ENCODE measurements at regions not wholly inside any gene's neighbourhood (a gene's known extent, or its start where the extent isn't known, plus 50 kb on each side); places are given as distances from the start of the nearest gene placed in this dataset.

DNA sequence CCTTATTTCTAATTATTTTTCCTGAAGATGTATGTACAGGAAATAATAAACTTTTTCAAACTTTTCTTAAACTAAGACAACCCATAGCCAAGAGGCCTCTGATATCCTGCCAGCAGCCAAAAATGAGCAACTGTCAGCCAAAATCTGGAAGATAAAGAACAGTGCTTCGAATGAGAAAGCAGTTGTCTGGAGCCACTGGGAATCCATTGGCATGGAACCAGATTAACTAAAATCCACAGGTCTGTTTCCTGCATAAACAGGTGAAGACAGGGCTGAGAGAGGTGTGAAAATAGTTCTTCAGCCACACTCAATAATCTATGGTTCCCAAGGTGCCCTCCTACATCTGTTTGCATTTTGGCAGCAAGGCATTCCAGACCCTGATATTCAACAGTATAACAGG, 1076.7 kb upstream of the PIK3C3 start:
- Histone ChIP-seq H3K4me1 (ENCODE audit: control insufficient read depth in 2 of 3, insufficient read depth in 2 of 3, low read depth in 1 of 3, low read length in 3 of 3) (no peaks in the 10 kb centered on the region), H3K9ac (ENCODE audit: low read length in 3 of 3) (no peak overlapping the region), H3K36me3 (ENCODE audit: control insufficient read depth in 2 of 3, insufficient read depth in 3 of 3, low read length in 3 of 3) (no peaks in the 10 kb centered on the region), H3K9me3 (ENCODE audit: control insufficient read depth in 2 of 3, insufficient read depth in 1 of 3, low read length in 3 of 3) (no peaks in the 10 kb centered on the region), H3K27ac (ENCODE audit: low read depth in 2 of 2, low read length in 2 of 2) (no peak overlapping the region), H3K4me3 (ENCODE audit: low read length in 3 of 3) (no peak overlapping the region), H3K27me3 (ENCODE audit: control insufficient read depth, insufficient read depth, low read length) (no peaks in the 10 kb centered on the region)
- TF ChIP-seq, protein P1, sequence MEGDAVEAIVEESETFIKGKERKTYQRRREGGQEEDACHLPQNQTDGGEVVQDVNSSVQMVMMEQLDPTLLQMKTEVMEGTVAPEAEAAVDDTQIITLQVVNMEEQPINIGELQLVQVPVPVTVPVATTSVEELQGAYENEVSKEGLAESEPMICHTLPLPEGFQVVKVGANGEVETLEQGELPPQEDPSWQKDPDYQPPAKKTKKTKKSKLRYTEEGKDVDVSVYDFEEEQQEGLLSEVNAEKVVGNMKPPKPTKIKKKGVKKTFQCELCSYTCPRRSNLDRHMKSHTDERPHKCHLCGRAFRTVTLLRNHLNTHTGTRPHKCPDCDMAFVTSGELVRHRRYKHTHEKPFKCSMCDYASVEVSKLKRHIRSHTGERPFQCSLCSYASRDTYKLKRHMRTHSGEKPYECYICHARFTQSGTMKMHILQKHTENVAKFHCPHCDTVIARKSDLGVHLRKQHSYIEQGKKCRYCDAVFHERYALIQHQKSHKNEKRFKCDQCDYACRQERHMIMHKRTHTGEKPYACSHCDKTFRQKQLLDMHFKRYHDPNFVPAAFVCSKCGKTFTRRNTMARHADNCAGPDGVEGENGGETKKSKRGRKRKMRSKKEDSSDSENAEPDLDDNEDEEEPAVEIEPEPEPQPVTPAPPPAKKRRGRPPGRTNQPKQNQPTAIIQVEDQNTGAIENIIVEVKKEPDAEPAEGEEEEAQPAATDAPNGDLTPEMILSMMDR (IDR thresholded peaks at IDR 0.05; ENCODE audit: borderline replicate concordance, extremely low read depth, insufficient read depth) = no peak
- FAIRE-seq (no peak), DNase-seq (no peak)
- intact Hi-C loops (cut with DNase I) = no loop called here

GRCh38 chr18:40877096-40877495, 1077.9 kb upstream of the PIK3C3 start:
- Histone ChIP-seq H3K4me1 (ENCODE audit: control insufficient read depth in 2 of 3, insufficient read depth in 2 of 3, low read depth in 1 of 3, low read length in 3 of 3) (no peaks in the 10 kb centered on the region), H3K27ac (ENCODE audit: low read depth in 2 of 2, low read length in 2 of 2) (no peak overlapping the region), H3K9me3 (ENCODE audit: control insufficient read depth in 2 of 3, insufficient read depth in 1 of 3, low read length in 3 of 3) (no peaks in the 10 kb centered on the region), H3K36me3 (ENCODE audit: control insufficient read depth in 2 of 3, insufficient read depth in 3 of 3, low read length in 3 of 3) (no peaks in the 10 kb centered on the region), H3K27me3 (ENCODE audit: control insufficient read depth, insufficient read depth, low read length) (no peaks in the 10 kb centered on the region), H3K9ac (ENCODE audit: low read length in 3 of 3) (no peak overlapping the region), H3K4me3 (ENCODE audit: low read length in 3 of 3) (no peak overlapping the region)
- no peak for DNase-seq
- intact Hi-C loops (cut with DNase I) = no loop called here
- FAIRE-seq = no peak
- TF ChIP-seq, protein P1 (IDR thresholded peaks at IDR 0.05; ENCODE audit: borderline replicate concordance, extremely low read depth, insufficient read depth) = no peak

DNA sequence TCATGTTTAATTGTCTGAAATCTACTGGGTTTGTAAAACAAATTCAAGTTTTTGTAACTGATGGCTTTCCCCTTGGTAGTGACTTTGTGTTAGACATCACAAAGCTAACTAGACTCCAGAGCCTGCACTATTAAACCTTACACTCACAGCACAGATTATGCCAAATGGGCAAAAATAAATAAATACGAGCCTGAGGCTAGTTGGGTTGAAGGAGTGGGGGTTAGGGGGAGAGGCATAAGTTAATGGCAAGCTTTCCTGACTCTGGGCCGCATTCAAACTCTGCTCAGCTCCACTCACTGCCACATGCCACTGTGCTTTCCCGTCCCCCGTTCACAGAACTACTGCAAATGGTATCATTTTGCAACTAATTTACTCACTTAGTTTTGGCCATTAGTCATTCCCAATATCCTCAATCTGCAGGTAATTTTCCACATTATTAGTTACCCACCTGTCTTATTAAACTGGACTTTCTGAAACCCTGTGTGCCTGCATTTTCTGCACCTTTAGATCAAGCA, 1079.9 kb upstream of the PIK3C3 start:
- H3K4me3 ChIP-seq (ENCODE audit: low read length in 3 of 3) = no peak overlapping the region
- no peak overlapping the region for H3K27ac ChIP-seq (ENCODE audit: low read depth in 2 of 2, low read length in 2 of 2)
- no peaks in the 10 kb centered on the region for H3K36me3 ChIP-seq (ENCODE audit: control insufficient read depth in 2 of 3, insufficient read depth in 3 of 3, low read length in 3 of 3)
- no peaks in the 10 kb centered on the region for H3K27me3 ChIP-seq (ENCODE audit: control insufficient read depth, insufficient read depth, low read length)
- intact Hi-C loops (cut with DNase I) = no loop called here
- TF ChIP-seq, protein P1 (IDR thresholded peaks at IDR 0.05; ENCODE audit: borderline replicate concordance, extremely low read depth, insufficient read depth) = no peak
- no peak for FAIRE-seq
- no peaks in the 10 kb centered on the region for H3K4me1 ChIP-seq (ENCODE audit: control insufficient read depth in 2 of 3, insufficient read depth in 2 of 3, low read depth in 1 of 3, low read length in 3 of 3)
- DNase-seq = no peak
- H3K9ac ChIP-seq (ENCODE audit: low read length in 3 of 3) = no peak overlapping the region
- H3K9me3 ChIP-seq (ENCODE audit: control insufficient read depth in 2 of 3, insufficient read depth in 1 of 3, low read length in 3 of 3) = no peaks in the 10 kb centered on the region

DNA sequence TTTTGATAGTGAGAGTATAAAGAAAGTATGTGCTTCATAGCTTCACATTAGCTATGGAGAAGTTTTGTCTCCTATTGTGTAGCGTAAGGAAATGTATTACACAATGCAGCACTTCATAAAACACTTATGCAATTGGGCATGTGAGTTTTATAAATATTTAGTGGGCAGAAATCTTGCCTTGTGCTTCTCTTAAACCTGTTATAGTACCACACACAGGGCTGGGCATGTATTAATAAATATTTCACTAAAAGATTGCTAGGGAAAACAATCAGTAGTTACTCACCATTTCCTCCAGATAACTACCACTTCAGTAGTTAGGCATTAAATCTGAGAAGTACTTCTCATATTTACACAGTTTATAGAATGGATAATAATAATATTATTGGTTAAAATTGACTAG, 1080.8 kb upstream of the PIK3C3 start:
- H3K9ac ChIP-seq (ENCODE audit: low read length in 3 of 3) = no peak overlapping the region
- no peak overlapping the region for H3K4me3 ChIP-seq (ENCODE audit: low read length in 3 of 3)
- FAIRE-seq = no peak
- intact Hi-C loops (cut with DNase I) = no loop called here
- no peaks in the 10 kb centered on the region for H3K4me1 ChIP-seq (ENCODE audit: control insufficient read depth in 2 of 3, insufficient read depth in 2 of 3, low read depth in 1 of 3, low read length in 3 of 3)
- no peak overlapping the region for H3K27ac ChIP-seq (ENCODE audit: low read depth in 2 of 2, low read length in 2 of 2)
- no peaks in the 10 kb centered on the region for H3K9me3 ChIP-seq (ENCODE audit: control insufficient read depth in 2 of 3, insufficient read depth in 1 of 3, low read length in 3 of 3)
- TF ChIP-seq, protein P1 (IDR thresholded peaks at IDR 0.05; ENCODE audit: borderline replicate concordance, extremely low read depth, insufficient read depth) = no peak
- no peak for DNase-seq
- no peaks in the 10 kb centered on the region for H3K36me3 ChIP-seq (ENCODE audit: control insufficient read depth in 2 of 3, insufficient read depth in 3 of 3, low read length in 3 of 3)
- no peaks in the 10 kb centered on the region for H3K27me3 ChIP-seq (ENCODE audit: control insufficient read depth, insufficient read depth, low read length)
